ENCODE measurements at regions not wholly inside any gene's neighbourhood (a gene's known extent, or its start where the extent isn't known, plus 50 kb on each side); places are given as distances from the start of the nearest gene placed in this dataset.
A peak's percentile ranks its signal among the peaks of the same experiment; 100 is the strongest.

DNA sequence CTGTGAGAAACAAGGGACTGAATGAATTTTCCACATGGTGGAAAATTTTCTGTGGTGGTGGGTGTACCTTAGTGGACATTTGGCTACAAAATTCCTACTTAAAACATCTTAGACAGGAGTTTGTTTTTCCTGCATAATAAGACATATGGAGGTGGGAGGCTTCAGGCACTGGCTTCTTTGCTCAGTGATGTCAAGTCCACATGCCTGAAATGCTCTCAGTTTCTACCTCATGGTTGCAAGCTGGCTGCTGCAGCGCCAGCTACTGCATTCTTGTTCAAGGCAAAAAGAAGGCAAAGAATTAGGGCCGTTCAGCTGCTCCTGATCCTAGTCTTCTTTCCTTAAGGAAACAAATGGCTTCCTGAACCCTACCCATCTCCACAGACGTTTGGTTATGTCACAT, 99.9 kb upstream of the FAM204A start:
- ATAC-seq = no peak
- TF ChIP-seq ZNF8 (CRISPR knock-in tag; IDR thresholded peaks at IDR 0.05) = no peak
- TF ChIP-seq ZNF70 (CRISPR knock-in tag; IDR thresholded peaks at IDR 0.05) = no peak
- no peak for TF ChIP-seq ZC3H10 (CRISPR knock-in tag; IDR thresholded peaks at IDR 0.05)
- TF ChIP-seq ISL1 (CRISPR knock-in tag; IDR thresholded peaks at IDR 0.05) = no peak
- TF ChIP-seq GLIS3 (CRISPR knock-in tag; IDR thresholded peaks at IDR 0.05) = no peak

DNA sequence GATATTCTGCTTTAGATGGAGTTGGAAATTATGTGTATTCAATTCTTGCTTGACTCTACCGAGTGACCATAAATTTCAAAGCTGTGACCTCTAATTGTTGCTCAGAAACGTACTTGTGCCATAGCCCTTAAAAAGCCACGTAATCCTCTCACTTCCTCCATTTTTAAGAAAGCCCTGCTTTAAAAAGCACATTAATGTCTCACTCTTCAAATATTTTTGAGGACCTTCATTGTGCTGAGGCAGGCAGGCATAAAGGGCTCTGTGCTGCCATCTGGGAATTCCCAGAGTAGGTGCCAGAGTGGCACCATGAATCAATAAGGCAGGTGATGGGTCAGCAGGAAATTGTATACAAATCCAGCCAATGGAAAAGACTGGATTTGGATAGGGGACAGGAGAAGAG, 97.7 kb upstream of the FAM204A start:
- no peak for ATAC-seq
- TF ChIP-seq, protein P1, sequence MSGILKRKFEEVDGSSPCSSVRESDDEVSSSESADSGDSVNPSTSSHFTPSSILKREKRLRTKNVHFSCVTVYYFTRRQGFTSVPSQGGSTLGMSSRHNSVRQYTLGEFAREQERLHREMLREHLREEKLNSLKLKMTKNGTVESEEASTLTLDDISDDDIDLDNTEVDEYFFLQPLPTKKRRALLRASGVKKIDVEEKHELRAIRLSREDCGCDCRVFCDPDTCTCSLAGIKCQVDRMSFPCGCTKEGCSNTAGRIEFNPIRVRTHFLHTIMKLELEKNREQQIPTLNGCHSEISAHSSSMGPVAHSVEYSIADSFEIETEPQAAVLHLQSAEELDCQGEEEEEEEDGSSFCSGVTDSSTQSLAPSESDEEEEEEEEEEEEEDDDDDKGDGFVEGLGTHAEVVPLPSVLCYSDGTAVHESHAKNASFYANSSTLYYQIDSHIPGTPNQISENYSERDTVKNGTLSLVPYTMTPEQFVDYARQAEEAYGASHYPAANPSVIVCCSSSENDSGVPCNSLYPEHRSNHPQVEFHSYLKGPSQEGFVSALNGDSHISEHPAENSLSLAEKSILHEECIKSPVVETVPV (CRISPR knock-in tag; IDR thresholded peaks at IDR 0.05) = no peak
- TF ChIP-seq POU6F1 (CRISPR knock-in tag; IDR thresholded peaks at IDR 0.05; ENCODE audit: borderline replicate concordance, low read depth) (no peak), TOX (CRISPR knock-in tag; IDR thresholded peaks at IDR 0.05; ENCODE audit: borderline replicate concordance) (no peak), PPARA (CRISPR knock-in tag; IDR thresholded peaks at IDR 0.05; ENCODE audit: borderline replicate concordance) (no peak), ZNF8 (CRISPR knock-in tag; IDR thresholded peaks at IDR 0.05) (no peak), CREB5 (CRISPR knock-in tag; IDR thresholded peaks at IDR 0.05; ENCODE audit: low read depth) (no peak), ZFP30 (CRISPR knock-in tag; IDR thresholded peaks at IDR 0.05) (no peak), BACH2 (CRISPR knock-in tag; IDR thresholded peaks at IDR 0.05; ENCODE audit: borderline replicate concordance) (no peak), ESRRG (CRISPR knock-in tag; IDR thresholded peaks at IDR 0.05) (no peak), SNAI2 (CRISPR knock-in tag; IDR thresholded peaks at IDR 0.05) (no peak)
- TF ChIP-seq, protein P2, sequence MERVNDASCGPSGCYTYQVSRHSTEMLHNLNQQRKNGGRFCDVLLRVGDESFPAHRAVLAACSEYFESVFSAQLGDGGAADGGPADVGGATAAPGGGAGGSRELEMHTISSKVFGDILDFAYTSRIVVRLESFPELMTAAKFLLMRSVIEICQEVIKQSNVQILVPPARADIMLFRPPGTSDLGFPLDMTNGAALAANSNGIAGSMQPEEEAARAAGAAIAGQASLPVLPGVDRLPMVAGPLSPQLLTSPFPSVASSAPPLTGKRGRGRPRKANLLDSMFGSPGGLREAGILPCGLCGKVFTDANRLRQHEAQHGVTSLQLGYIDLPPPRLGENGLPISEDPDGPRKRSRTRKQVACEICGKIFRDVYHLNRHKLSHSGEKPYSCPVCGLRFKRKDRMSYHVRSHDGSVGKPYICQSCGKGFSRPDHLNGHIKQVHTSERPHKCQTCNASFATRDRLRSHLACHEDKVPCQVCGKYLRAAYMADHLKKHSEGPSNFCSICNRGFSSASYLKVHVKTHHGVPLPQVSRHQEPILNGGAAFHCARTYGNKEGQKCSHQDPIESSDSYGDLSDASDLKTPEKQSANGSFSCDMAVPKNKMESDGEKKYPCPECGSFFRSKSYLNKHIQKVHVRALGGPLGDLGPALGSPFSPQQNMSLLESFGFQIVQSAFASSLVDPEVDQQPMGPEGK (CRISPR knock-in tag; IDR thresholded peaks at IDR 0.05; ENCODE audit: borderline replicate concordance) = no peak

DNA sequence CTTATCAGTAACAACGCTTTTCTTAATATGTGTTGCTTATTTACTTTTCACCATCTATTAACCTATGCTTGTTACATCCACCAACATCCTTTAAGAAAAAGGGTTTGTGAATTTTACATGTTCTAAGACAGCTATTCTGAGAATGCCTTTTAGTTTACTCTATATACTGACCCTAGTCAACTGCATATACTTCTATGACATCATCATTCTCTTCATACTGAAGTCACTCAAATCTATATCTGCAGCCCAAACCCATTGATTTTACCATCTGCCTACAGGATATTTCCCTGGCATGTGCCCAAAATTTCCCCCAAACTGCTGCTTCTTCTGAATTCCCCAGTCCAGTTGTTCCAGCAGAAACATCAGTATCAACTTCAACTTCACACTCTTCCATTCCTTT, 94.6 kb upstream of the FAM204A start:
- no peak for ATAC-seq
- no peak for TF ChIP-seq ZFP3 (CRISPR knock-in tag; IDR thresholded peaks at IDR 0.05)
- TF ChIP-seq CREB5 (CRISPR knock-in tag; IDR thresholded peaks at IDR 0.05; ENCODE audit: low read depth) = no peak

DNA sequence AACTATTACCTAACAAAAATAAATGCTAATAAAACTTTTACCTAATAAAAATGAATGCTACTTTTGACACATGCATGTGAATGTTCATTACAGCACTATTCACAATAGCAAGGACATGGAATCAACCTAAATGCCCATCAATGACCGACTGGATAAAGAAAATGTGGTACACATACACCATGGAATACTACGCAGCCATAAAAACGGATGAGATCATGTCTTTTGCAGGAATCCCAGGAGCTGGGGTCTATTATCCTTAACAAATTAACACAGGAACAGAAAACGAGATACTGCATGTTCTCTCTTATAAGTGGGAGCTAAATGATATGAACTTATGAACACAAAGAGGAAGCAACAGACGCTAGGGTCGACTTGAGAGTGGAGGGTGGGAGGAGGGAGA, 88.1 kb upstream of the FAM204A start:
- no peak for TF ChIP-seq ZNF70 (CRISPR knock-in tag; IDR thresholded peaks at IDR 0.05)
- TF ChIP-seq ZNF8 (CRISPR knock-in tag; IDR thresholded peaks at IDR 0.05) = peak; percentile 50; the same call in 1 of the 2 replicates
- no peak for ATAC-seq

DNA sequence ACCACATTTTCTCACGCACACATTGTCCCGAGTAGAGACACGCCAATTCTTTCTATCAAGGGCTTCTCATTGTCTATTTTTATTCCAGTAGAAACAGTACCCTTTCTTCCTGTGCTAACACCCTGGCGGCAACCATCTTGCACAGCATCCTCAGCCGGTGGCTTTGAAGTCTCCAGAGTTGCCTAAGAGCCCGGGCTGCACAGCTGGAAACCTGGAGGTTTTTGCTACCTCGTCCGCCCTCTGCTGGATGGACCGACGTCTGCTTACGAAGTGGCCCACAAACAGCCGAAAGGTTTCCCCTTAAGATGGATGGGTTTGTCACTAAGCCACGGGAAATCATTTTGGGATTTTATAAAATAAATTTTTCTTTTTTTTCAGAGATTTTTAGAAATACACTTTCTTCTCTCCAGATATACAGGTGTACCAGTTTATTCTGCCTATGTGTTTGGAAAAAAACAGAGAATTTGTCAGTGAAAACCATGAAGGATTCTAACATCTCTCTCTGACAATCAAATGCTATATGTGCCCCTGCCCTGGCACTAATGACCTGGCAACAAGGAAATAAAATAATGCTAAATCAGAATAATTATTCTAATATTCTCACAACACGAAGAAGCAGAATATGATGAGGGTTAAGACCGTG, 81.8 kb upstream of the FAM204A start:
- TF ChIP-seq, protein P2 (CRISPR knock-in tag; IDR thresholded peaks at IDR 0.05; ENCODE audit: borderline replicate concordance) = no peak
- TF ChIP-seq ZNF70 (CRISPR knock-in tag; IDR thresholded peaks at IDR 0.05) = no peak
- TF ChIP-seq GLIS3 (CRISPR knock-in tag; IDR thresholded peaks at IDR 0.05) = no peak
- no peak for TF ChIP-seq ZC3H10 (CRISPR knock-in tag; IDR thresholded peaks at IDR 0.05)

More for the DNA sequence above, 81.8 kb upstream of the FAM204A start:
- ATAC-seq = peak; percentile 94

Data from SK-N-SH treated with all-trans-retinoic acid at 6 μM for 48 hours (cell line).